ENCODE measurements at regions not wholly inside any gene's neighbourhood (a gene's known extent, or its start where the extent isn't known, plus 50 kb on each side); places are given as distances from the start of the nearest gene placed in this dataset.

DNA sequence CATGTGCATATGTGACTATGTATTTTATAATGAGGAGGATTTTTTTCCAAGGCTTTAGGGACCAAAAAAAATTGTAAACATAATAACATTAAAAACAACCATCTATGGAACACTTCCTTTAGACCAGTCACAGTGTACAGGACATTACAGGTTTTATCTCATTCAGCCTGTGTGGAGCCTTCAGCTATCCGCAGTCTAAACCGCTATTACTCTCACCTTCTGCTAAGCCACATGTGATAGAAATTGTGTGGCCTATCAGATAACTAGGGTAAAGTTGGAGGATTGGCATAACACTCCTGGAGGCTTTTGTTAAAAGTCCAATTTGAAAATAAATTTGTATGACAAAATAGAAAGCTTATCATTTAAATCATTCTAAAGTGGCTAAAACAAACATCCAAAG lies 281.2 kb upstream of the TMTC1 start:
- DNase-seq = no peak
- intact Hi-C loops (cut with micrococcal nuclease) = no loop called here
- no peak overlapping the region for H3K4me2 ChIP-seq (replicated peaks; ENCODE audit: low read depth, low read length, poor library complexity, severe bottlenecking)
- no peak overlapping the region for H3K4me3 ChIP-seq (ENCODE audit: control extremely low read depth in 1 of 5, extremely low read depth in 1 of 5, insufficient read depth in 1 of 5, low read depth in 2 of 5, low read length in 4 of 5)
- peaks cover 0 to under 1% (median 0%) of the 10 kb centered on the region in 3 donors for H3K9me3 ChIP-seq (ENCODE audit: control extremely low read depth in 1 of 3, control insufficient read depth in 2 of 3, insufficient read depth in 1 of 3, low read length in 2 of 3)
- no peaks in the 10 kb centered on the region for H3K79me2 ChIP-seq (ENCODE audit: control insufficient read depth, insufficient read depth, low read length)
- no peak overlapping the region for H3K27ac ChIP-seq (ENCODE audit: low read length in 2 of 2)
- TF ChIP-seq EZH2 (IDR thresholded peaks at IDR 0.05; ENCODE audit: borderline replicate concordance, insufficient read depth, low read depth, low read length, poor library complexity, severe bottlenecking) = no peak
- TF ChIP-seq CTCF (IDR thresholded peaks at IDR 0.05) = no peak
- no peak for ATAC-seq (ENCODE audit: low read depth)
- no peaks in the 10 kb centered on the region for H3K4me1 Mint-ChIP-seq
- H4K20me1 ChIP-seq (ENCODE audit: control insufficient read depth, insufficient read depth, low read length, poor library complexity, severe bottlenecking) = no peaks in the 10 kb centered on the region
- H3K36me3 ChIP-seq (replicated peaks in 1 of 2; ENCODE audit: control extremely low read depth in 1 of 2, control insufficient read depth in 1 of 2, extremely low read depth in 1 of 2, insufficient read depth in 2 of 2, low read length in 1 of 2) = no peaks in the 10 kb centered on the region
- peaks cover 3% of the 10 kb centered on the region for H3K9me3 Mint-ChIP-seq (ENCODE audit: insufficient read depth)
- H3K4me3 Mint-ChIP-seq = no peak overlapping the region
- H3K27me3 Mint-ChIP-seq = no peaks in the 10 kb centered on the region
- H3K27ac Mint-ChIP-seq = no peak overlapping the region
- ChIA-PET POLR2A (no interaction called here), CTCF (no interaction called here)
- no peaks in the 10 kb centered on the region for H3K4me1 ChIP-seq (ENCODE audit: control insufficient read depth in 2 of 2, insufficient read depth in 2 of 2, low read length in 2 of 2)
- no peak overlapping the region for H3K9ac ChIP-seq (ENCODE audit: low read length)
- H2AFZ ChIP-seq (ENCODE audit: insufficient read depth, low read depth, low read length, poor library complexity, severe bottlenecking) = no peak overlapping the region
- WGBS (ENCODE audit: insufficient coverage) = no CpG with 5 or more reads among the region's 2 CpGs
- H3K27me3 ChIP-seq (replicated peaks in 1 of 4; ENCODE audit: control extremely low read depth in 1 of 4, control insufficient read depth in 3 of 4, insufficient read depth in 4 of 4, low read length in 3 of 4) = no peaks in the 10 kb centered on the region

DNA sequence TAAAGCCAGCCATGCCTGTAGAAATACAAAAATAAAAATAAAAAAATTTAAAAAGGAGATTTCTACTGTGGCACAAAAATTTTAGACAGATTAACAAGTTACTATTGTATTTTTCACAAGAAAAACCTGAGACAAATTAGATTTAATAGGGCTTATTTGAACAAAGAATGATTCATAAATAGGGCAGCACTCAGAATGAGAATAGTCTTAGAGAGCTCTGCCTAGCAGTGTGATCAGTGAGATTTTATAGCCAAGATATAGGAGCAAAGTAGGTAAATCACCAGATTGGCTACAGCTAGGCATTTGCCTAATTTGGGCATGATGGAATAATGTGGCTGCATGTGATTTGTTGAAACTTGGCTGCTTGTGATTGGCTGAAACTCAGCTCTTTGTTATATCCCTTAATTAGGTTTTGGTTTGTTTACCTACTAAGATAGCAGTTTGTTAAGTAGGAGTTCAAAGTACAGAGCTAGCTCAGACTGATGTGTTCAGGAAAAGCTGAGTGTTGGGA lies 279.7 kb upstream of the TMTC1 start:
- H2AFZ ChIP-seq (ENCODE audit: insufficient read depth, low read depth, low read length, poor library complexity, severe bottlenecking) = no peak overlapping the region

More for the DNA sequence above, 279.7 kb upstream of the TMTC1 start:
- ATAC-seq (ENCODE audit: low read depth) (no peak), DNase-seq (no peak)
- intact Hi-C loops (cut with micrococcal nuclease) = no loop called here
- Histone ChIP-seq H3K4me2 (replicated peaks; ENCODE audit: low read depth, low read length, poor library complexity, severe bottlenecking) (no peak overlapping the region), H3K9ac (ENCODE audit: low read length) (no peak overlapping the region), H3K4me1 (ENCODE audit: control insufficient read depth in 2 of 2, insufficient read depth in 2 of 2, low read length in 2 of 2) (no peaks in the 10 kb centered on the region), H3K27me3 (replicated peaks in 1 of 4; ENCODE audit: control extremely low read depth in 1 of 4, control insufficient read depth in 3 of 4, insufficient read depth in 4 of 4, low read length in 3 of 4) (no peaks in the 10 kb centered on the region), H3K9me3 (ENCODE audit: control extremely low read depth in 1 of 3, control insufficient read depth in 2 of 3, insufficient read depth in 1 of 3, low read length in 2 of 3) (no peaks in the 10 kb centered on the region), H3K27ac (ENCODE audit: low read length in 2 of 2) (no peak overlapping the region), H3K79me2 (ENCODE audit: control insufficient read depth, insufficient read depth, low read length) (no peaks in the 10 kb centered on the region), H4K20me1 (ENCODE audit: control insufficient read depth, insufficient read depth, low read length, poor library complexity, severe bottlenecking) (no peaks in the 10 kb centered on the region), H3K4me3 (ENCODE audit: control extremely low read depth in 1 of 5, extremely low read depth in 1 of 5, insufficient read depth in 1 of 5, low read depth in 2 of 5, low read length in 4 of 5) (no peak overlapping the region), H3K36me3 (replicated peaks in 1 of 2; ENCODE audit: control extremely low read depth in 1 of 2, control insufficient read depth in 1 of 2, extremely low read depth in 1 of 2, insufficient read depth in 2 of 2, low read length in 1 of 2) (no peaks in the 10 kb centered on the region)
- ChIA-PET CTCF (no interaction called here), POLR2A (no interaction called here)
- no peak for TF ChIP-seq EZH2 (IDR thresholded peaks at IDR 0.05; ENCODE audit: borderline replicate concordance, insufficient read depth, low read depth, low read length, poor library complexity, severe bottlenecking)
- Mint-ChIP-seq H3K4me1 (no peaks in the 10 kb centered on the region), H3K9me3 (ENCODE audit: insufficient read depth) (peaks cover 3% of the 10 kb centered on the region), H3K27me3 (no peaks in the 10 kb centered on the region), H3K27ac (no peak overlapping the region), H3K4me3 (no peak overlapping the region)
